ENCODE measurements at regions not wholly inside any gene's neighbourhood (a gene's known extent, or its start where the extent isn't known, plus 50 kb on each side); places are given as distances from the start of the nearest gene placed in this dataset.

DNA sequence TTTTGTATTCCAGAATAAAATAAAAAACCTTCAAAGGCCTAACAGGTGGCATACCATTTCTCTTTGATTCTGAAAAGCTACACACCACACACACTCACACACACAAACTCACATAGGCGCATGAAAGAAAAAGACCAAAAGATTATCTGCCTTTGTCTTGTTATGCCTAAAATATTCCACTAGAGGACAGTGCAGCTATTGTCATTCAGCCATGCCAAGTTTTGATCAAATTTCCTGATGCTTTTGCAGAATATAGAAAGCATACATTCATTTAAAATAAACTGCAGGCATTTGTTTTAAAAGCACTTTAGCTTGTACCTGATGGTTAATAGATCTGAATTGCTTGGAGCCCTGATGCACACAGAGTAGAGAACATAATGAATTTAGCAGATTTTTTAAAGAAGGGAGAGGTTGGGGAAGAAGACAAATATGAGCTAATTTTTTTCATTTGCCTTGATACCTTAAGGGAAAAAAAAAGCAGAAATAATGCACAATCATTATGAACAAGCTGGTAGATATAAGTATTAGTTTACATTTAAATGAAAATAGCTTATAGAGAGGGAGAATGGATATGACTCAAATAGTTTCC lies 1766.9 kb upstream of the SEL1L start:
- TF ChIP-seq, protein P1, sequence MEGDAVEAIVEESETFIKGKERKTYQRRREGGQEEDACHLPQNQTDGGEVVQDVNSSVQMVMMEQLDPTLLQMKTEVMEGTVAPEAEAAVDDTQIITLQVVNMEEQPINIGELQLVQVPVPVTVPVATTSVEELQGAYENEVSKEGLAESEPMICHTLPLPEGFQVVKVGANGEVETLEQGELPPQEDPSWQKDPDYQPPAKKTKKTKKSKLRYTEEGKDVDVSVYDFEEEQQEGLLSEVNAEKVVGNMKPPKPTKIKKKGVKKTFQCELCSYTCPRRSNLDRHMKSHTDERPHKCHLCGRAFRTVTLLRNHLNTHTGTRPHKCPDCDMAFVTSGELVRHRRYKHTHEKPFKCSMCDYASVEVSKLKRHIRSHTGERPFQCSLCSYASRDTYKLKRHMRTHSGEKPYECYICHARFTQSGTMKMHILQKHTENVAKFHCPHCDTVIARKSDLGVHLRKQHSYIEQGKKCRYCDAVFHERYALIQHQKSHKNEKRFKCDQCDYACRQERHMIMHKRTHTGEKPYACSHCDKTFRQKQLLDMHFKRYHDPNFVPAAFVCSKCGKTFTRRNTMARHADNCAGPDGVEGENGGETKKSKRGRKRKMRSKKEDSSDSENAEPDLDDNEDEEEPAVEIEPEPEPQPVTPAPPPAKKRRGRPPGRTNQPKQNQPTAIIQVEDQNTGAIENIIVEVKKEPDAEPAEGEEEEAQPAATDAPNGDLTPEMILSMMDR (IDR thresholded peaks at IDR 0.05): peak; percentile 58 to 69 (median 67)
- TF ChIP-seq POLR2A (IDR thresholded peaks at IDR 0.05): no peak

Measured in prostate gland (tissue), 2 donors.